HG03520 (cell line): ENCODE measurements at regions not wholly inside any gene's neighbourhood (a gene's known extent, or its start where the extent isn't known, plus 50 kb on each side); places are given as distances from the start of the nearest gene placed in this dataset.

Experiments
- ATAC-seq: cut with Tn5 transposase; IDR thresholded peaks from one replicate; pipeline ENCODE4 v1.9.1; 2021; ENCODE audit warnings: mild to moderate bottlenecking, moderate library complexity; ENCODE audit not compliant: unreplicated experiment

GRCh38 chr2:221205103-221205673, 366.9 kb downstream of the EPHA4 start:
- no peak for ATAC-seq

GRCh38 chr2:221210686-221211085, 361.4 kb downstream of the EPHA4 start:
- no peak for ATAC-seq

GRCh38 chr2:221211653-221212052, 360.5 kb downstream of the EPHA4 start:
- ATAC-seq, result no peak

- ATAC-seq, result no peak
These were observed 360.0 kb downstream of the EPHA4 start for GRCh38 chr2:221212105-221212504.

- no peak for ATAC-seq
These were observed 356.6 kb downstream of the EPHA4 start for GRCh38 chr2:221215487-221215886.

- no peak for ATAC-seq
These were observed 355.5 kb downstream of the EPHA4 start for GRCh38 chr2:221216636-221217035.

GRCh38 chr2:221225752-221226151, 346.4 kb downstream of the EPHA4 start:
- no peak for ATAC-seq

- ATAC-seq, result no peak
These were observed 343.8 kb downstream of the EPHA4 start for GRCh38 chr2:221228214-221228769.

GRCh38 chr2:221229099-221229498, 343.0 kb downstream of the EPHA4 start:
- no peak for ATAC-seq

- no peak for ATAC-seq
These were observed 340.6 kb downstream of the EPHA4 start for GRCh38 chr2:221231511-221231910.

GRCh38 chr2:221235941-221236340, 336.2 kb downstream of the EPHA4 start:
- ATAC-seq, result no peak

- no peak for ATAC-seq
These were observed 331.0 kb downstream of the EPHA4 start for GRCh38 chr2:221241072-221241471.

GRCh38 chr2:221243771-221244170, 328.3 kb downstream of the EPHA4 start:
- ATAC-seq, result no peak

- ATAC-seq, result no peak
These were observed 327.1 kb downstream of the EPHA4 start for GRCh38 chr2:221245045-221245444.

GRCh38 chr2:221245772-221246171, 326.3 kb downstream of the EPHA4 start:
- ATAC-seq, result no peak

- no peak for ATAC-seq
These were observed 317.8 kb downstream of the EPHA4 start for GRCh38 chr2:221254299-221254698.

- ATAC-seq, result no peak
These were observed 316.2 kb downstream of the EPHA4 start for GRCh38 chr2:221255862-221256261.

- ATAC-seq, result no peak
These were observed 313.6 kb downstream of the EPHA4 start for GRCh38 chr2:221258464-221258863.

- no peak for ATAC-seq
These were observed 309.5 kb downstream of the EPHA4 start for GRCh38 chr2:221262651-221263050.

- no peak for ATAC-seq
These were observed 308.5 kb downstream of the EPHA4 start for GRCh38 chr2:221263573-221263972.

- ATAC-seq, result no peak
These were observed 307.8 kb downstream of the EPHA4 start for GRCh38 chr2:221264318-221264717.

- ATAC-seq, result no peak
These were observed 304.2 kb downstream of the EPHA4 start for GRCh38 chr2:221267773-221268425.

- ATAC-seq, result no peak
These were observed 303.5 kb downstream of the EPHA4 start for GRCh38 chr2:221268631-221269030.
